GM12878 (cell line): ENCODE measurements at regions not wholly inside any gene's neighbourhood (a gene's known extent, or its start where the extent isn't known, plus 50 kb on each side); places are given as distances from the start of the nearest gene placed in this dataset.

Source experiments
- ATAC-seq: fragments of 200-7000 bp; cut with Tn5 transposase; 3 replicates; pipeline ENCODE4 v1.9.1; 2020; ENCODE audit warnings: mild to moderate bottlenecking, moderate library complexity
- BruUV-seq: library from RNA; stranded (reverse); fragments of 400-500 nt; replicated peaks from 2 replicates; lab custom pipeline; 2021; lab: Mats Ljungman, UMichigan
- CTCF ChIA-PET: fragments of 300-600 bp; sonication (Branson Sonifier 250); formaldehyde crosslinking; extraction: SDS; loops from one replicate; lab custom pipeline; 2021; ENCODE audit warnings: inconsistent platforms; lab: Yijun Ruan, JAX
- POLR2A ChIA-PET: fragments of 350-600 bp; formaldehyde crosslinking; extraction: SDS; loops from one replicate; lab custom pipeline; 2021; ENCODE audit warnings: inconsistent platforms; lab: Charles Lee
- RAD21 ChIA-PET: fragments of 300-600 bp; sonication (Branson Sonifier 250); formaldehyde crosslinking; loops from one replicate; lab custom pipeline; 2023; ENCODE audit warnings: antibody characterized with exemption; ENCODE audit not compliant: unreplicated experiment; lab: Charles Lee
- SMC1A ChIA-PET: fragments of 300-600 bp; sonication (Branson Sonifier 250); formaldehyde crosslinking; loops from one replicate; lab custom pipeline; 2023; ENCODE audit not compliant: unreplicated experiment, uncharacterized antibody; lab: Charles Lee
- DNase-seq: peaks from one replicate; pipeline ENCODE4 v3.0.0-alpha.2; 2011; ENCODE audit warnings: low read depth, low spot score
- FAIRE-seq: peaks from 3 replicates; lab custom pipeline; 2011; peaks lifted over from hg19 to GRCh38; lab: Jason Lieb, UNC
- H2AFZ ChIP-seq: 2 replicates; pipeline ENCODE4 v1.6.0; 2011; ENCODE audit warnings: low read depth, low read length, control low read depth; ENCODE audit not compliant: control insufficient read depth
- H3K27ac ChIP-seq: 2 replicates; pipeline ENCODE4 v1.5.1; 2011; ENCODE audit warnings: control low read depth; ENCODE audit not compliant: control insufficient read depth, insufficient read depth
- H3K27me3 ChIP-seq, 2 experiments: replicated peaks in 1 of 2; 2 replicates each; pipeline versions ENCODE4 v1.6.0 to v1.6.1; 2011; ENCODE audit warnings: low read length in 1 of 2; ENCODE audit not compliant: control insufficient read depth in 2 of 2, insufficient read depth in 2 of 2
- H3K36me3 ChIP-seq, 2 experiments: 2 replicates each; pipeline ENCODE4 v1.5.1; 2011; ENCODE audit warnings: low read length in 1 of 2; ENCODE audit not compliant: control insufficient read depth in 2 of 2, insufficient read depth in 2 of 2
- H3K4me1 ChIP-seq: 2 replicates; pipeline ENCODE4 v1.6.1; 2011; ENCODE audit warnings: mild to moderate bottlenecking, low read length, moderate library complexity, mixed read lengths; ENCODE audit not compliant: control insufficient read depth, insufficient read depth
- H3K4me2 ChIP-seq: 2 replicates; pipeline ENCODE4 v1.6.0; 2011; ENCODE audit warnings: control low read depth; ENCODE audit not compliant: control insufficient read depth, insufficient read depth
- H3K4me3 ChIP-seq: fragments of 200-600 bp; sonication (generic); 2 replicates; pipeline ENCODE4 v1.5.1; 2016
- H3K79me2 ChIP-seq: 2 replicates; pipeline ENCODE4 v1.6.0; 2011; ENCODE audit warnings: low read length; ENCODE audit not compliant: control insufficient read depth, insufficient read depth
- H3K9ac ChIP-seq: 2 replicates; pipeline ENCODE4 v1.8.0; 2011; ENCODE audit warnings: low read length, control low read depth, mixed read lengths; ENCODE audit not compliant: control insufficient read depth, insufficient read depth
- H3K9me3 ChIP-seq: replicated peaks from 3 replicates; pipeline ENCODE4 v1.5.1; 2011; ENCODE audit warnings: mild to moderate bottlenecking, low read length; ENCODE audit not compliant: control insufficient read depth, insufficient read depth
- H4K20me1 ChIP-seq: 2 replicates; pipeline ENCODE4 v1.6.0; 2011; ENCODE audit not compliant: control insufficient read depth, insufficient read depth
- E2F8 ChIP-seq: fragments of 450-650 bp; IDR thresholded peaks from 2 replicates; pipeline ENCODE4 v1.6.1; 2018; ENCODE audit warnings: mild to moderate bottlenecking, low read depth, moderate library complexity; ENCODE audit not compliant: partially characterized antibody
- GABPA ChIP-seq: IDR thresholded peaks from 2 replicates; pipeline ENCODE4 v1.6.1; 2014; ENCODE audit warnings: antibody characterized with exemption, low read depth, mild to moderate bottlenecking, inconsistent platforms
- HCFC1 ChIP-seq: fragments of 150-350 bp; IDR thresholded peaks from 2 replicates; pipeline ENCODE4 v1.6.1; 2014; ENCODE audit warnings: low read length
- HDAC2 ChIP-seq: fragments of 200-600 bp; sonication (generic); IDR thresholded peaks from 2 replicates; pipeline ENCODE4 v1.6.1; 2017
- IRF4 ChIP-seq: IDR thresholded peaks from 2 replicates; pipeline ENCODE4 v1.6.1; 2011; ENCODE audit warnings: low read depth, low read length
- MYC ChIP-seq: IDR thresholded peaks from 2 replicates; pipeline ENCODE4 v1.6.1; 2011; ENCODE audit warnings: mild to moderate bottlenecking, low read length, moderate library complexity, inconsistent platforms; ENCODE audit not compliant: insufficient read depth, insufficient replicate concordance, insufficient read length, severe bottlenecking
- NR2C1 ChIP-seq: fragments of 450-650 bp; IDR thresholded peaks from 2 replicates; pipeline ENCODE4 v1.6.1; 2017; ENCODE audit warnings: antibody characterized with exemption, mild to moderate bottlenecking, moderate library complexity
- ZNF207 ChIP-seq: fragments of 450-650 bp; IDR thresholded peaks from 2 replicates; pipeline ENCODE4 v1.6.1; 2014; ENCODE audit warnings: antibody characterized with exemption, mild to moderate bottlenecking, borderline replicate concordance
- ZNF622 ChIP-seq: fragments of 450-650 bp; IDR thresholded peaks from 2 replicates; pipeline ENCODE4 v1.6.1; 2017; ENCODE audit warnings: mild to moderate bottlenecking, inconsistent platforms
- WGBS: methylation state at CpG from one replicate; pipeline ENCODE4 v1.1.6; 2016; ENCODE audit warnings: low lambda C conversion rate; ENCODE audit not compliant: insufficient replicate concordance, insufficient coverage; ENCODE audit errors: missing lambda C conversion rate; 5-methylcytosine and 5-hydroxymethylcytosine counted together
- in situ Hi-C: fragments of 300-500 bp; cut with MboI; formaldehyde crosslinking; loops from 9 replicates; pipeline ENCODE4 v1.14.3; 2018; ENCODE audit warnings: mixed read lengths
- intact Hi-C: fragments of 100-400 bp; cut with micrococcal nuclease; formaldehyde crosslinking; loops from one replicate; pipeline ENCODE4 v1.14.2; 2022; ENCODE audit not compliant: unreplicated experiment

GRCh38 chr2:220941683-220942082, 630.4 kb downstream of the EPHA4 start:
- FAIRE-seq: no peak
- CTCF ChIA-PET: no interaction called here
- WGBS: 0% methylated on average over 1 of the region's 1 CpG

More at GRCh38 chr2:220941683-220942082, 630.4 kb downstream of the EPHA4 start:
- ATAC-seq: no peak
- H4K20me1 ChIP-seq: no peaks in the 10 kb centered on the region
- H3K79me2 ChIP-seq: no peaks in the 10 kb centered on the region
- RAD21 ChIA-PET: no interaction called here
- H2AFZ ChIP-seq: no peak overlapping the region
- POLR2A ChIA-PET: no interaction called here
- intact Hi-C loops (no loop called here), in situ Hi-C loops (no loop called here)
- H3K4me2 ChIP-seq: no peak overlapping the region
- H3K4me1 ChIP-seq: no peaks in the 10 kb centered on the region
- TF ChIP-seq ZNF207 (no peak), HCFC1 (no peak), MYC (no peak), HDAC2 (no peak), GABPA (no peak), NR2C1 (no peak), ZNF622 (no peak), E2F8 (no peak), IRF4 (no peak)
- no peak overlapping the region for H3K4me3 ChIP-seq
- H3K27me3 ChIP-seq: no peaks in the 10 kb centered on the region; a peak in 1 of 4 replicates
- H3K9ac ChIP-seq: no peak overlapping the region
- SMC1A ChIA-PET: interaction anchor here (1.5 to 1.8 kb wide), 2 partner anchors 10 to 18 kb away, joined by 4 to 5 read pairs; no protein-coding TSS in a partner anchor
- no TSS peak for BruUV-seq
- no peak overlapping the region for H3K27ac ChIP-seq
- H3K9me3 ChIP-seq: no peaks in the 10 kb centered on the region
- DNase-seq: no peak
- H3K36me3 ChIP-seq: no peaks in the 10 kb centered on the region
